ENCODE measurements at regions not wholly inside any gene's neighbourhood (a gene's known extent, or its start where the extent isn't known, plus 50 kb on each side); places are given as distances from the start of the nearest gene placed in this dataset.

DNA sequence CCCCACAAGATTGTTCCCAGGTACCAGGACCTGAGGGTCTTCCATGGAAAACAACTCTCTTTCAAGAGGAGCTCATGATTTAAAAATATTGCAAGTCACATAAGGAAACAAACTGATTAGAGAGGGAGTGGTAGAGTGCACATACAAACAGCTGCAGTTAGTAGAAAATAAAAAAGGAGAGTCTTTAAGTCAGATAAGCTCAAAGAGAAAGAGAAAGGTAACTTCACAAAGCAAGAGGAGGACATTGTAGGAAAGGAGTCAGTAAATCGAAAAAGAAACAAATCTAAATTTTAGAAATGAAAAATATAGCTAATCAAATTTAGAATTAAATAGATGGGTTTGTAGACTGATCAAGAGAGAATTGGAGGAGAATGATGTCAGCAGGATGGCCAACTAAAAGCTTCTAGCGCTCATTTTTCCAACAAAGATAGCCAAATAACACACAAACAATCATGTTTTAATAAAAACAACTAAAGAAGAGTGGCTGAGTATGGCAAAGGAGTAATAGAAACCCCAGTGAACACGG is 86.1 kb upstream of the CD53 start:
- TF ChIP-seq, protein P1, sequence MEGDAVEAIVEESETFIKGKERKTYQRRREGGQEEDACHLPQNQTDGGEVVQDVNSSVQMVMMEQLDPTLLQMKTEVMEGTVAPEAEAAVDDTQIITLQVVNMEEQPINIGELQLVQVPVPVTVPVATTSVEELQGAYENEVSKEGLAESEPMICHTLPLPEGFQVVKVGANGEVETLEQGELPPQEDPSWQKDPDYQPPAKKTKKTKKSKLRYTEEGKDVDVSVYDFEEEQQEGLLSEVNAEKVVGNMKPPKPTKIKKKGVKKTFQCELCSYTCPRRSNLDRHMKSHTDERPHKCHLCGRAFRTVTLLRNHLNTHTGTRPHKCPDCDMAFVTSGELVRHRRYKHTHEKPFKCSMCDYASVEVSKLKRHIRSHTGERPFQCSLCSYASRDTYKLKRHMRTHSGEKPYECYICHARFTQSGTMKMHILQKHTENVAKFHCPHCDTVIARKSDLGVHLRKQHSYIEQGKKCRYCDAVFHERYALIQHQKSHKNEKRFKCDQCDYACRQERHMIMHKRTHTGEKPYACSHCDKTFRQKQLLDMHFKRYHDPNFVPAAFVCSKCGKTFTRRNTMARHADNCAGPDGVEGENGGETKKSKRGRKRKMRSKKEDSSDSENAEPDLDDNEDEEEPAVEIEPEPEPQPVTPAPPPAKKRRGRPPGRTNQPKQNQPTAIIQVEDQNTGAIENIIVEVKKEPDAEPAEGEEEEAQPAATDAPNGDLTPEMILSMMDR (IDR thresholded peaks at IDR 0.05; ENCODE audit: low read depth, low read length) = no peak
- DNase-seq (ENCODE audit: low read depth in 2 of 2) = no peak
- no peak overlapping the region for H3K4me3 ChIP-seq (replicated peaks in 1 of 2; ENCODE audit: low read depth in 2 of 2, low read length in 2 of 2)

DNA sequence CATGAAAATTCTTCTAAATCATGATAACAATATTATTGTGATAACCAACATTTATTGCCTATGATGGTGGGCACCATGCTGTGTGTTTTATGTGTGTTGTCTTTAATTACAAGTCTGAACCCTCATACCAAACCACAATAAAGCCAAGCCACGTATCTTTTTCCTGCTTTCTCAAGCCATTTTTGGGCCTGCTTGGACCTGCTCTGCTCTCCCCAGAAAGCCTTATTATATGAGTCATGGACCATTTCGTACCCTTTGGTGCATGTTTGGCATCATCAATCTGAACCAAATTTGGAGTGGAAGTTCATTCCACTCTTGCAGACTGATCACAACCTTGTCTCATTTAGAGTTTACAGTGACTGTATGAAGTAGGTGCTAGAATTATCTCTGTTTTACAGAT is 87.3 kb upstream of the CD53 start:
- DNase-seq (ENCODE audit: low read depth in 2 of 2) = no peak
- TF ChIP-seq, protein P1 (IDR thresholded peaks at IDR 0.05; ENCODE audit: low read depth, low read length) = no peak
- H3K4me3 ChIP-seq (replicated peaks in 1 of 2; ENCODE audit: low read depth in 2 of 2, low read length in 2 of 2) = no peak overlapping the region

DNA sequence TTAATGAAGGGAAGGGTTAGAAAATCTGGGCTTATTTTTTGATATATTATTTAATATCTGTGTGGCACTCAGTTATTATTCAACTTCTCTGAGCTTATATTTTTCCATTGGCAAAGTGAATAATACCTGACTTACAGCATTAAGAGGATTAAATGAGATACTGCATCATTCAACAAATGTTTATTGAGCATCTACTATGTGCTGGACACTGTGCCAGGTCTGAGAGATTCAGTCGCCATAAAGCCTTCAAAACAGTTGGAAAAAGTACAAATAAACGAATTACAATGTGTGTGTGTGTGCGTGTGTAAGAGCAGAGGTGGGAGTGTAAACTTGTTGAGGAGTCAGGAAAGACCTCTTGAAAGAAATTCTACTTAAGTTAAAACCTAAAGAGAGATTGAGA is 87.9 kb upstream of the CD53 start:
- no peak overlapping the region for H3K4me3 ChIP-seq (replicated peaks in 1 of 2; ENCODE audit: low read depth in 2 of 2, low read length in 2 of 2)
- TF ChIP-seq, protein P1 (IDR thresholded peaks at IDR 0.05; ENCODE audit: low read depth, low read length) = no peak
- no peak for DNase-seq (ENCODE audit: low read depth in 2 of 2)

DNA sequence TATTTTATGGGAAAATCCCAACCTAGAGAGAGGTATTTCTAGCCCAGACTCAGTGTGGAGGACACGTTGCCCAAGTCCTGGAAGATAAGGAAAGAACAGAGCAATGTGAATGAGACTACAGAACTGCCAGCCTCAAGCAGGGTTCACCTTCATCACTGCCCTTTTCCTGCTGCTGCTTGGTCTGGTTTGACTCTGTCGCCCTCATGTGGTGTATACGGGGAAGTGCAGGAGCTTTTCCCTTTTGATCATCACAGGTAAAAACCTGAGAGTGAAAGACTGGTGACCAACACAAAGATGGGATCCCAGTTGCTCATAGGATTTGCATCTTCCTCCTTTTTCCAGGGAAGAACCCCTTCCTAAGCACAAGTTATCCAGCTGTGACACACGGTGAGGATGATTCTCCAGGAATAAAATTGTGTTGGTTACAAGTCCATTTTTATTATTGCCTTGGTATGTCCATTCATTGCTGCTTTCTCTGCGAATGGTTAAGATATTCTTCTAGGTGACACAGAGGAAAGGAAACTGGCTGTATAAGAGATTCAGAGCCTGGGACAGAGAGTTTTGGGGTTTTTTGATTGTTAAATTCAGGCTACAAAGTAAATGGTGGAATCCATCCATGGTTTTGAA is 89.5 kb upstream of the CD53 start:
- H3K4me3 ChIP-seq (replicated peaks in 1 of 2; ENCODE audit: low read depth in 2 of 2, low read length in 2 of 2) = no peak overlapping the region
- peak; percentile 58 to 66 for DNase-seq (ENCODE audit: low read depth in 2 of 2)
- TF ChIP-seq, protein P1 (IDR thresholded peaks at IDR 0.05; ENCODE audit: low read depth, low read length) = peak; percentile 99

DNA sequence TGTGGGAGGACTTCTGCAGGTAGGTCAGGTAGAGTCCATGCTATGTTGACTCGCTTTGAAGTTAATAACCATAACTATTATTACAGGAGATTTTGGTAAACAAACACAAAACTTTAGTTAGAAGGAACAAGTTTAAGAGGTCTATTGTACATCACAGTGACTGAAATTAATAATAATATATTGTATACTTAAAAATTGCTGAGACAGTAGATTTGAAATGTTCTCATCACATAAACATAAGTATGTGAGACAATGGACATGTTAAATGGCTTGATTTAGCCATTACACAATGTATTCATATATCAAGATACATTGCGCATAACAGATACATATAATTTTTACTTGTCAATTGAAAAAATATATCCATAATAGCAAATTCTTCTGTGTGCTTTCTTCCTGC is 91.4 kb upstream of the CD53 start:
- TF ChIP-seq, protein P1 (IDR thresholded peaks at IDR 0.05; ENCODE audit: low read depth, low read length) = no peak

DNA sequence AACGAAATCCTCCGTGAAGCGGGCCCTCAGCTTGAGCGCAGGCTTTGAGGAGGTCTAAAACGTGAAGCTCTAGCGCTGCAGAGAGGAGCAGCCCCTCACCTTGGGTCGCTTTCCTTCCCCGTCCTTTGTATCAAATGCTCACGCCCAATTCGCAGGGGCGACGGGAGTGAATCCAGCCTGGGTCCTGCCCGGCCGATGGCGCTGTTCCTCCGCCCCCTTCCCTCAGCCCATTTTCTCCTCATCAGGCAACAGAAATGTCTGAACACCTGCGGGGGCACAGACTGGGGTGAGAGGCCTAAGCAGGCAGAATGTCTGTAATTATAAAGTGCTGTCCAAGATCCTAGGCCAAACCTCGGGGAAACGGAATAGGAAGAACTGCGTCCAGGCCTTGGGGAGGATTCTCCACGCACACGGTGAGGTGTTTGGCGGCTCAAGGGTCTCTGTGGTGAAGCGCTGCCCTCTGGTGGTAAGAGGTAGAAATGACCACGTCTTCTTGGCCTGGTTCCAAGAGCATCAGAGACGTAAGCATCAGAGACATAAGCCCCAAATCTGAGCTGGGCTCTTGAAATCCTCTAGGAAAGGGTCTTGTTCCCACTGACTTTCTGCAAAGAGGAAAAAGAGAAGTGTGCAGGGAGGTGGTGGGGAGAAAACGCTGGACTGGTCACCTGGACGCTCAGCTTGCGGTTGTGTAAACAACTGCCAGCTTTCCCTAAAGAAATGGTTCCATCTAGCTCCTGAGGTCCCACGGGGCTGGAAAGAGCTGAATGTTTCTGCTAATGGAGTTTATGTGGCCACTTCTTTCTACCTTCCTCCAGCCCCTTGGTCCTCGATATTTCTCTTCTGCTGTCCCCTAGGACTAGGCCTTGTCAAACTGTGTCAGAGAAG is 92.1 kb upstream of the CD53 start:
- H3K4me3 ChIP-seq (replicated peaks in 1 of 2; ENCODE audit: low read depth in 2 of 2, low read length in 2 of 2) = no peak overlapping the region
- TF ChIP-seq, protein P1 (IDR thresholded peaks at IDR 0.05; ENCODE audit: low read depth, low read length) = peak; percentile 69
- peak; percentile 76 to 80 for DNase-seq (ENCODE audit: low read depth in 2 of 2)

More for the DNA sequence above, 91.4 kb upstream of the CD53 start:
- DNase-seq (ENCODE audit: low read depth in 2 of 2) = no peak
- no peak overlapping the region for H3K4me3 ChIP-seq (replicated peaks in 1 of 2; ENCODE audit: low read depth in 2 of 2, low read length in 2 of 2)

Data from cardiac fibroblast (primary cell).